GM12872 (cell line): ENCODE measurements at regions not wholly inside any gene's neighbourhood (a gene's known extent, or its start where the extent isn't known, plus 50 kb on each side); places are given as distances from the start of the nearest gene placed in this dataset.

ENCODE experiments used
- TF ChIP-seq, protein P1 (sequence below): IDR thresholded peaks from 3 replicates; pipeline ENCODE4 v1.5.1; 2011; ENCODE audit warnings: low read depth, mild to moderate bottlenecking, low read length, moderate library complexity; ENCODE audit not compliant: insufficient read depth

- TF ChIP-seq, protein P1, sequence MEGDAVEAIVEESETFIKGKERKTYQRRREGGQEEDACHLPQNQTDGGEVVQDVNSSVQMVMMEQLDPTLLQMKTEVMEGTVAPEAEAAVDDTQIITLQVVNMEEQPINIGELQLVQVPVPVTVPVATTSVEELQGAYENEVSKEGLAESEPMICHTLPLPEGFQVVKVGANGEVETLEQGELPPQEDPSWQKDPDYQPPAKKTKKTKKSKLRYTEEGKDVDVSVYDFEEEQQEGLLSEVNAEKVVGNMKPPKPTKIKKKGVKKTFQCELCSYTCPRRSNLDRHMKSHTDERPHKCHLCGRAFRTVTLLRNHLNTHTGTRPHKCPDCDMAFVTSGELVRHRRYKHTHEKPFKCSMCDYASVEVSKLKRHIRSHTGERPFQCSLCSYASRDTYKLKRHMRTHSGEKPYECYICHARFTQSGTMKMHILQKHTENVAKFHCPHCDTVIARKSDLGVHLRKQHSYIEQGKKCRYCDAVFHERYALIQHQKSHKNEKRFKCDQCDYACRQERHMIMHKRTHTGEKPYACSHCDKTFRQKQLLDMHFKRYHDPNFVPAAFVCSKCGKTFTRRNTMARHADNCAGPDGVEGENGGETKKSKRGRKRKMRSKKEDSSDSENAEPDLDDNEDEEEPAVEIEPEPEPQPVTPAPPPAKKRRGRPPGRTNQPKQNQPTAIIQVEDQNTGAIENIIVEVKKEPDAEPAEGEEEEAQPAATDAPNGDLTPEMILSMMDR: peak; percentile 4; the same call in 1 of the 3 replicates
Observed at GRCh38 chr7:84914598-84914997, 272.3 kb downstream of the SEMA3D start.

- TF ChIP-seq, protein P1: no peak
Observed at GRCh38 chr7:84913731-84914130, 273.1 kb downstream of the SEMA3D start.

- TF ChIP-seq, protein P1: no peak
Observed at GRCh38 chr7:84912993-84913635, 273.7 kb downstream of the SEMA3D start.

DNA sequence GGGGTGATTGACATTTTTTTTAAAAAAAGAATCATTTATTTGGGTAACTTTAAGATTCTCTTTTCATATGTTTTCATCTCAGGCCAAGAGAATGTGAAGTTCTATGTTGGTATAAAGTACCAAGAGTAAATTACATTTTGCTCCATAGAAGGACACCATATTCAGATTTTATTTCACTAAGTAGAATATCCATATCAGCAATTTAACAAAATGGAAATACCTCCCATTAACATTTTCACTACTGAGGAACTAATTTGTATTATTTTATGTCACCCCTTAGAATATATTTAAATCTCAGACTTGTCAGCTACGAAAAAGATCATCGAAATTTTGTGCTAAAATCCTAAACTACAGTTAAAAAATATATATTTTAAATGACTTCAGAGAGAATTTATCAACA lies 274.3 kb downstream of the SEMA3D start:
- TF ChIP-seq, protein P1: no peak

GRCh38 chr7:84912018-84912417 lies 274.8 kb downstream of the SEMA3D start:
- TF ChIP-seq, protein P1: no peak

DNA sequence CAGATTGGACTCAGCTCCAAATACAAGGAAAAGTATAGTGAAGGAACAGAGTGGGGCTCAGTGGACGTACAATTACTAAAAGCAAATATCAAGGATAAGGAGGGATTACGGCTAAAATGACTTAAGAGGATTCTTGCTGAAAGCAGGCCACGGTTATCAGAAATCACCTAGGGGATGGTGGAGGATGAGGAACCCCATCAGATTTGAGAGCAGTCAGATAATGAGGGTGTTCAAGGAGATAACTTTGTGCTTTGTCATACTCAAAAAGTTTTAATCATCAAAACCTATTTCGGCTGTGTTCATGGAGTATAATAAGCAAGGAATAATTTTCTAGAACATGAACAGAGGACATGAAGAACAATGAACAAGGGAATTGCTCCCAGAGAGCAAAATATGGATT lies 275.8 kb downstream of the SEMA3D start:
- TF ChIP-seq, protein P1: no peak

DNA sequence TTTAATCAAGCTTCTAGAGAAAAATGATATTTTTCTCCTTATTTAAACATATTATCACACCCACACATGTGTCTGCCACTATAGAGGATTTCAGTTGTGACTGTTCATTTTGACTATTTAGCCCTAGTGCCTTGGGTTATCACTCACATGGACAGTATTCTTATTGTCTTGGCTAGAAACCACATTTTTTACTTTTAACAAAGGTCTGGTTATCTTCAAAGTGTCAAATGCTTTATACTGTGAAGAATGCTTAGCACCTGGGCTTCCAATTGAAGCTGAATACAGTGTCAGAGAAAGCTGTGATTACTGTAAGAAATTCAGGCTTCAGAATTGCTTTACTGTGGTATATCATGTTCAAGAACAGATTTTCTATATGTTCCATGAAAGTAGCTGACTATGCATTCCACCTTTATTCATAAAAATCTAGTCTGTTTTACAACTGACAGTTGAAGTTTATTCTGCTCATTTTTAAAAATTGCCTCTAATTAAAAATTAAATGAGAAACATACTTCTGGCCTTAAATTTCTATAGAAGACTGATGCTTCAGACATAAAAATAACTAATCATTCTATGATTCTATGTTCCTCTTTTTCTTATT lies 278.6 kb downstream of the SEMA3D start:
- TF ChIP-seq, protein P1: no peak
